ENCODE measurements at regions not wholly inside any gene's neighbourhood (a gene's known extent, or its start where the extent isn't known, plus 50 kb on each side); places are given as distances from the start of the nearest gene placed in this dataset.

DNA sequence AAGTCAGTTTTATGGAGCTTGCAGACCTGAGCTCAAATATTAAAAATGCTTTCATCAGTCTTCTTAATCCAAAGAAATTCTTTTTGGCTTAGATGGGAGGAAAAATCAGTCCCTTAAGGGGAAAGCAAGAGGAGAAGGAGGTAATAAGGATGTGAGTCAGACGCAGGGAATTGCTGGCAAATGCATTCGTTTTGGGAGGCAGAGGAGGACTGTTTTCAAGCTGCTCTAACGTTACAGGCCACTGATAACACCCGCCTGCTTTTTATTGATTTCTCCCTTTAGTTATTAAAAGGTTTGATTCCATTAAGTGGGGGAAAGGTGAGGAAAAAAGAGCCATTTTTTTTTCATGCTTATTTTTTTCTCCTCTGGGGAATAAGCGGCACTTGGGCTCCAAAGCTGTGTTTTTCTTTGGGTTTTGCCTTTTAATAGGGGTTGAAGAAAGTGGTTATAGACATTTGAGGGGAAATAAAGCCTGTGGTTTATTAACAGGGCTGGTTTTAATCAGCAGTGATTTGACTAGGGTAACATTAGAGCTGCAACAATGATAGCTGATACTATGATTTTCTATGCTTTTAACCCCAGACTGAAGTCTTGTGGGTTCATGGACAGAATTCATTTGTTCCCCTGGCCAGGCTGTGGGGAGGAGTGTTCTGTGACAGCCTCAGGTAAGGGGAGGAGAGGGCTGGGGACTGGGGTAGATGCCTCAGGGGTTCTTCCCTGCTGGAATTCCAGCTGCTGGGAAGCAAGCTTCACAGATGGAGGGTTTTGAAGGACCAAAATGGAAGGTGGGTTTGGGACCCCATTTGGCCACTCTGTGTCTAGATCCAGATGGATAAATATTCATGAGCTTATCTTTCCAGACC is 225.2 kb downstream of the GAS1 start:
- no peak for DNase-seq

DNA sequence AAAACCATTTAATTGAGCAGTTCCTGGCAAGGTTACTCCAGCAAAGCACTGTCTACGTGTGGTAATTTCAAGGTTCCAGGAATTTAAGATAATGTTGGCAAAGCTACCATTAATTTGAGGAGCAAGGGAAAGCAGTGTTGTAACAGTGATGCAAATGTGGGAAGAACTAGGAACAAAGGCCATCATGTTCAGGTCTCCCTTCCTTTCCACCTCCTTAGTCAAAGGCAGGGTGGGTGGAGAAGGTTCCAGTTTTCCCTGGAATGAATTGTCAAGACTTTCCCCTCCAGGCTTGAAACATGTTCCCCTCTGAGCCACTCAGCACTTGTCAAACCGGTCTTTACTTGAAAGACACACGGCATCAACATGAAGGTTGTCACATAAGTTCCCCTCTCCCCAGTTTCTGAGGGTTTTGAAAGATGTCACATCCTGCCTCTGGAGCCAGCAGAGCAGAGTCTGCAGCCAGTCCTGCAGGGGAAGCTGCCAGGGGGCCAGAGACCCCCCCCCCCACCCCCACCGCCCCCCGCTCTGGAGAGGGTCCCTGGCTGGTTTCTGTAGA is 226.0 kb downstream of the GAS1 start:
- no peak for DNase-seq

DNA sequence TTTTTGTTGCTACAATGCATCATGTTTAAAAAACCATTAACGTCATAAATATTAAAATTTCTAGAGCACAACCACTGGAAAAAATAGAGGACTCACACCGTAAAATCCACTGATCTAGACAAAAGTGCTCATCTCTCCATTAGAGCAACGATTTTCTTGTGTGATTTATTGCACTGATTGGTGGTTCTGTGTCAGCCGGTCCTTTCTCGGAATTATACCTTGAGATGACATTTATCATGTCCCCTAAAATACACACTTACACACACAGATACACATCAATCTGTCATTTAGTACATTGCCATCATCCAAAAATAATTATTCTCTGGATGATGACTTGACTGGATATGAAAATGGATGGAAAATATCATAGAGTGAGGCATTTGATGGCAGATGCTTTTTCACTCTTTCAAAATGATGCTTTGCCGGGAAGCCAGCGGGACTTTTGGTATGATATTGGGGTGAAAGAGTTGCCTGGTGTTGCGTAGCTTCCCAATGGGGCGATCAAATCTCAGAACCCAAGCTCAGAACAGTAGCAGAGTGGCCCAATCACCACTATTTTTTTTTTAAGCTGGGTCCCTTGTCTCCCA is 226.6 kb downstream of the GAS1 start:
- no peak for DNase-seq

- DNase-seq, result no peak
Observed at GRCh38 chr9:86718388-86719049, 228.8 kb downstream of the GAS1 start.

DNA sequence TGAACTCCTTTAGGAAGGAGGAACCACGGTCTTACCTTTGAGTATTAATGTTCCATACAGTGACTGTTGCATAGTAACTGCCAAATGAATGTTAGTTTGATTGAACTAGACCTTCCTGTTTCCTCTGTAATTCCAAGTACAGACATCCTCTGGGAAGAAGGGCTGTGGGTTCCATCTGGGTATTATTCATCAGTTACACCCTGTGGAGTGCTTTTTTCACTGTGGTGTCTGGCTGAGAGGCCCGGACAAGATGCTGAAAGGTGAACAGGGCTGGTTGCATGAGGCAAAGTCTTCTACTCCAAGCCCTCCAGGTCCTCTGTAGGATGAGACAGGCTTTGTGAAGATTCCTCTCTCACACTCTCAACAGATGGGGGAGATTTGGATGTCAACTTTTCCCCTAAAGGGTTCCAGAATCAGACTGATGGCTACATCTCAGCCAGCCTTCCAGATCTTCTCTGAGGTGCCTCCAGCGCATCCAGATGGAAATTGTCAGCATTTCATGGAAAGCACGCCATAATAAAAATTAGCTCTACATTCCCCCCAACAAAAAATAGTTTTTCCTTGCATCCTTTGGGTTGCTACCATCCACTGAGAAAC is 230.9 kb downstream of the GAS1 start:
- no peak for DNase-seq

- DNase-seq, result no peak
Observed at GRCh38 chr9:86714999-86715398, 232.3 kb downstream of the GAS1 start.

DNA sequence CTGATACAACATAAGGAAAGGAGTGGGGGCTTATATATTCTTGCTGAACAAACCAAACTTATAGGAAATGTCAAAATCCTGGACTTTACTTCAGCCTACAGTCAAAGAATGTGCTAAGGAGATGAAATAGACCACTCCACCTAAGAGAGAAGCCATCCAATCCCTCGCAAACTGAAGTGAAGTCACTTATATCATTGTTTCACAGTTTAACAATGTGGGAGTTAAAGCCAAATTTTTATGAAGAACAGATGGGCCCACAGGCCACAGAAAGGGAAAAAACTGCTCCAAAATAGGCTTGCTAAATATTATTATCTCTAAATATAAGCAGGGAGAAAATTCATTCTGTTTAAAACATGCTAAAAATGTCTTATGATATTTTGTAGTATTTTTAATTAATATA is 233.3 kb downstream of the GAS1 start:
- DNase-seq, result no peak

GRCh38 chr9:86713470-86713869 is 233.8 kb downstream of the GAS1 start:
- no peak for DNase-seq

DNA sequence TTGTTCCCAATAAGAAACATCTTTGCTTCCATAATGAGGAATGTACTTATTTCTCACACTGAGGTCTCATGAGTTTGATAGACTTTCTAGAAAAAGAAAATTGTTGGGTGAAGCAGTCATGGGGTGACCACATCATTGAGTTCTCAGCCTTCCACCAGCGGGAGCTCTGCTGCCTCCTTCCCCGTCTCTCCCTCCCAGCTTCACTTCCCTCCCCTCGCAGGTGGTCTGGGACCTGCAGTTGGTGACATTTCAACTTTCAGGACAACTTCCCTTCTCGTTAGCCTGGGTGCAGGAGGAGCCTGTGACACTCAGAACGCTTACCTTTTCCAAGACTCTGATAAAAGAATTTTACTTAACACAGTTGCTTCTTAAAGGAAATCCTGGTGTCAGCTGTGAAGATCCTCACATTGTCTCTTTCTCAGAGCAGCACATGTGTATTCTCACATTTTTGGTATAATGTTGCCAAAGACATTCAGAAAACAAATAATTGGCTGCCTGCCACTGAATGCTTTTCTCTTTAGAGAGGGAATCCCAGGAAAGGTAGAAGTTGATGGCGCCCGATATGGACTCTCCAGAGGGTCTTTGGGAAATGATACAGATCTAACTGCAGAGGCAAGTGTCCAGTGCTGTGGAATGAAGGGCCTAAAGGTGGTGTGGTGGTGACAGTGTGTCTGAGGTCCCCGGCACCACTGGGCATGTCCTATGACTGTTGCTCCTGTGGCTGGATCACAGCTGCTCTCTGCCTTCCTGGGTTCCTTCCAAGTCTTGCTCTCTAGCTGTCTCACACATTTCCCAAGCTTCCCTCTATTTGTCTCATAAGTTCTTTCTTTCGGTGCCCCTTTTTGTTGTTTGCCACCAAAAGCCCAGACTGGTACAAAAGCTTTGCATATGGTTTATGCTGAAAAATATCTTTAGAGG is 238.1 kb downstream of the GAS1 start:
- DNase-seq, result no peak

DNA sequence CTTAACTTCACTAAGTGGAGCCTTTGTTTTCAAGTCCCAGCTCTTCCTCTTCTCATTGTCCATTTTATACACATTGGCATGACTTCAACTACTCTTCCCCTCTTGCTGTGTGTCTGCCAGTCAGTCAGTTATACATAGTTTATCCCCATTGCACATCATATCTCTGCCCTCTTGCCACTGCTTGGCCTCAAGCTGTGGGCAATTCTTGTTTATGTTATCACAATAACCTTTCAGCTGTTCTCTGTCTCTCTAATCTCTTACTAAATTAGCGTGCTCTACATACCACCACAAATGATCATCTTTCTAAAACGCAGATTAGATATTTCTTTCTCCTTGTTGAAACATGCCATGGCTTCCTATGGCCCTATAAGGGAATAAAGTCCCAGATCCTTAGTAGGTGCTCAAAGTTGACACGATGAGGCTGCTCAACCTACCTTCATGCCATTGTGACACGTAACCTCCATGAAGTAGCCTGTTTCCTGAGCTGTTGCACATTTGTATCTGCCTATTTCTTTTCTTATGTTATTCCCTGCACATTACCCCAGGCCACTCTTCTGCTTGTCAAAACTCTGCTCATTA is 239.3 kb downstream of the GAS1 start:
- no peak for DNase-seq

DNA sequence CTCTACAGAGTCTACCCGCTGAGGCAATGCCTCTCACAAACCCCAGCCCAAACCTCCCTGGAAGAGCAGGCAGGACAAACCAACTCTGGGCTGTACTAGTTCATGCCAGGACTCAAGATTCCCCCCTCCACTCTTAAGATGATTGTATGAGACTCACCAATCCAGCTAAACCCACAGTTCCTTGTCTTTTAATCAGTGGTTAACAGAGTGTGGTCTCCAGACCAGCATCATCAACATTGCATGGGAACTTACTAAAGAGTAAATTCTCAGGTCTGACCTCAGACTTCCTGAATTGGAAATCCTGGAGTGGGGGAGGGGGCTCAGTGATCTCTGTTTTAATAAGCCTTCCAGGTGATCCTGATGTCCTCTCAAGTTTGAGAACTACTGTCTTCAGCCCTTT is 240.9 kb downstream of the GAS1 start:
- DNase-seq, result no peak

DNA sequence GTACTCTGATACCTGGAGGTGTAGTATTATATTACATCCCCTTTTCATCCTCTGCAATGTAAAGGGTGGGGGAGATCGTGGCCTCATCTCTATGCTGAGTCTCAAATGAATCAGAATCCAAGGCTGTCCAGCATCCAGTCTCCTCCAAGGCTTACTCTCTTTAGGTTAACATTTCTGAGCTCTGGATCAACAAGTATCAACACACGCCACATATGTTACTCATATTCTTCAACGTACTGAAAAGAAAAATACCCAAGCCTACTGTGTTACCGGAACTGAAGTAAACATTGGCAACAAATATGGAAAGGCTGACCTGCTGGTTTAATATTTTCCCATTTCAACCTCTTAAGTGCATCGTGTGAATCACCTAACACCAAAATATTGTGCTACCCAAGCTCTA is 241.8 kb downstream of the GAS1 start:
- DNase-seq, result no peak

DNA sequence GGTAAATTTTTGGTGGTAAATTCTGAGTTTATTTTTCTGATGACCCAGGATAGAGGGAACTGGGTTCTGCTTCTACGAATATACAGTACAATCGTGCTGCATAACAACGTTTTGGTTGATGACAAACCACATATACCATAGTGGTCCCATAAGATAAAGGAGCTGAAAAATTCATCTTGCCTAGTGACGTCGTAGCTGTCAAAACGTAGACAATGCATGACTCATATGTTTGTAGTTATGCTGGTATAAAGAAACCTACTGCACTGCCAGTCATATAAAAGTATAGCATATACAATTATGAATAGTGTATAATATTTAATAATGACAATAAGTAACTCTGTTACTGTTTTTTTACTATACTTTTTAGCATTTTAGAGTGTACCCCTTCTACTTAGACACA is 244.0 kb downstream of the GAS1 start:
- no peak for DNase-seq

- DNase-seq, result peak; percentile 5
Observed at GRCh38 chr9:86700629-86701028, 246.7 kb downstream of the GAS1 start.

GRCh38 chr9:86697999-86698398 is 249.3 kb downstream of the GAS1 start:
- no peak for DNase-seq

- DNase-seq, result no peak
Observed at GRCh38 chr9:86697213-86697612, 250.1 kb downstream of the GAS1 start.

DNA sequence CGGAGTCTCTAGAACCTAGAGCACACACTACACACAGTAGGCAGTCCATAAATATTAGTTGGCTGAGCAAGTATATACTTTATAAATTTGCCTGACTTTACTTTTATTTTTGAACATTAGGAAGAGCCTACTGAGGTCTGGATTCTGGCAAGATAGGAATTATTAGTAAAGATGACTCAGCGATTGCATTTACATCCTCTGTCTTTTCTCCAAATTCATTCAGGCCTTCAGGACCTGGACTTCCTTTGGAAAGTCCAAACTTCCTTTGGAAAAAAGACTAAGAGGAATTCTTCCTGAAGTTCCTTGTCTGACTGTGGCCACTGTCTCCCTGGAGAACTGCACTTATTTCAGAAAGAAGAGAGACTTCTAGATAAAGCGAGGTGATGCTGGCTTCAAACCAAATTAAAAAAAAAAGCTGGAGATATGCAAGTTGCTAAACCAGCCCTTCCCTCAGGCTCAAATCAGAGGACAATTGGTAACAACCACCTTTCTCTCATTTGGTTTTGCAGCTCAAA is 251.3 kb downstream of the GAS1 start:
- DNase-seq, result no peak

DNA sequence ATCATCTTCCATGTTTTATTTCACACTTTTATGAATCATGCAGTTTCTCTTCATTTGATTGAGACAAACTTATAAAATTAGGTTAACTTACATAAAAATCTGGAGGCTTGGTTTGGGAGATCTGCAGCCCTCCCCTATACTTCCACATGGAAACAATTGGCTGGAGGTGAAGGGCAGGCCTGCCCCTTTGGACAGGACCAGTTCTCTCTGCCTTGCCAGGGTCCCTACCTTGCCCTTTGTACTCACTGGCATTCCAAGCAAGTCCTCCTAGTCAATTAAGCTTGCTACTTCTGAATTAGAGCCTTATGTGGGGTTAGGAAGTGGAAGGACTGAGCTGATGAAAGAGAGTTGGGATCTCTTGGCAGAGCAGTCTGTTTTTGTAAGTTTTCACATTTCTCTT is 257.3 kb downstream of the GAS1 start:
- DNase-seq, result no peak

DNA sequence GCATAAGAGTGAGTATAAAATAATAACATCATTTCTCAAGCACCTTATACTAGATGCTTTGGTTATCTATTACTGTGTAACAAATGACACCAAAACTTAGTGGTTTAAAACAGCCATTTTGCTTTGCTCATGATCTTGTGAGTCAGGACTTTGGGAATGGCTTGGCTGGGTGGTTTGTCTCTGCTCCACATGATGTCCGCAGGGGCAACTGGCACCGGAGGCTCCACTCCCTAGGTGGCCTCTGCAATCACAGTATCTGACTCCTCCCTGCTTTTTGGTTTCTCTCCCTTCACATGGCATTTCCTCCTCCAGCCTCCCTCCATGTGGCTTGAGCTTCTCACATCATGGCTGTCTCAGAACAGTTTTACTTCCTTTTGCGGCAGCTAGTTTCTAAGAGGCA is 259.5 kb downstream of the GAS1 start:
- no peak for DNase-seq

- DNase-seq, result no peak
Observed at GRCh38 chr9:86685556-86685955, 261.8 kb downstream of the GAS1 start.

- DNase-seq, result no peak
Observed at GRCh38 chr9:86684148-86684547, 263.2 kb downstream of the GAS1 start.

DNA sequence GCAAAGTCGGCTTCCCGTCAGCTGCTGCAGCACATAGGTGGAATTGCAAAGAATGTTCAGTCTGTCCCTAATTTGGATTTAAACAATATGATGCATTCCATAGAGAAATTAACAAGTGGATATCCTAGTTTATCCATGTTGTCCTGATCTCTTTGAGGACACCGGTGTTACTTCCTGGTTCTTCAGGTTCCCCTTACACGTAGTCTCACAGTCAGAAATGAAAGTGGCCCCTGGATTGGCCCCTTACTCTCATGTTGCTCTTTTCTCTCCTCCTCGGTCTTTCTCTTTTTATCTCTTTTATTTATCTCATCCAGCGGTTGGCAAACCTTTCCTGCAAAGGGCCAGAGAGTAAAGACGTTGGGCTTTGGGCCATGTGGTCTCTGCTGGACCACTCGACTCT is 265.1 kb downstream of the GAS1 start:
- DNase-seq, result no peak

All from midbrain (tissue), 1 donor.